ENCODE measurements at regions not wholly inside any gene's neighbourhood (a gene's known extent, or its start where the extent isn't known, plus 50 kb on each side); places are given as distances from the start of the nearest gene placed in this dataset.

DNA sequence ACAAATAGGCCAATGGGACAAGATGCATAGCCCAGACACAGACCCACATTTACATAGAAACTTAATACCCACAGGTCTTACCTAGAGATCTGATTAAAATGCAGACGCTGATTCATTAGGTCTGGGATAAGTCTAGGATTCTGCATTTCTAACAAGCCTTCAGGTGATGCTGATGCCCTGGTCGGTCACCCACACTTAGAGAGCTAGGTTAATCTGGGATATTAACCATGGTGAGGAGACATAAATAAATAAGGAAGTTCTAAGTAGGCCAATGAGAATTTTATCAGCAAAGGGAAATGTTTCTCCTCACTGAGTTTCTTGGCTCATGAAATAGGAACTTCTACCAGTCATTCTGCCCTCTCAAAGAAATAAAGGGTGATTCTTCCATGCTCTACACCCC, 120.1 kb downstream of the BMP4 start:
- ChIA-PET CTCF (no interaction called here), POLR2A (no interaction called here)
- no peak for DNase-seq (ENCODE audit: low read depth in 1 of 2, low spot score in 1 of 2)
- FAIRE-seq: no peak
- Histone ChIP-seq H3K9me3 (no peaks in the 10 kb centered on the region), H3K4me1 (peaks cover 19% of the 10 kb centered on the region), H3K27ac (no peak overlapping the region), H3K4me2 (no peak overlapping the region), H3K4me3 (no peak overlapping the region)
- no peak for ATAC-seq
- 75% methylated on average over 2 of the region's 2 CpGs for WGBS (ENCODE audit: missing lambda C conversion rate)
- TF ChIP-seq HOXA7 (CRISPR knock-in tag; IDR thresholded peaks at IDR 0.05): no peak
- TF ChIP-seq, protein P1, sequence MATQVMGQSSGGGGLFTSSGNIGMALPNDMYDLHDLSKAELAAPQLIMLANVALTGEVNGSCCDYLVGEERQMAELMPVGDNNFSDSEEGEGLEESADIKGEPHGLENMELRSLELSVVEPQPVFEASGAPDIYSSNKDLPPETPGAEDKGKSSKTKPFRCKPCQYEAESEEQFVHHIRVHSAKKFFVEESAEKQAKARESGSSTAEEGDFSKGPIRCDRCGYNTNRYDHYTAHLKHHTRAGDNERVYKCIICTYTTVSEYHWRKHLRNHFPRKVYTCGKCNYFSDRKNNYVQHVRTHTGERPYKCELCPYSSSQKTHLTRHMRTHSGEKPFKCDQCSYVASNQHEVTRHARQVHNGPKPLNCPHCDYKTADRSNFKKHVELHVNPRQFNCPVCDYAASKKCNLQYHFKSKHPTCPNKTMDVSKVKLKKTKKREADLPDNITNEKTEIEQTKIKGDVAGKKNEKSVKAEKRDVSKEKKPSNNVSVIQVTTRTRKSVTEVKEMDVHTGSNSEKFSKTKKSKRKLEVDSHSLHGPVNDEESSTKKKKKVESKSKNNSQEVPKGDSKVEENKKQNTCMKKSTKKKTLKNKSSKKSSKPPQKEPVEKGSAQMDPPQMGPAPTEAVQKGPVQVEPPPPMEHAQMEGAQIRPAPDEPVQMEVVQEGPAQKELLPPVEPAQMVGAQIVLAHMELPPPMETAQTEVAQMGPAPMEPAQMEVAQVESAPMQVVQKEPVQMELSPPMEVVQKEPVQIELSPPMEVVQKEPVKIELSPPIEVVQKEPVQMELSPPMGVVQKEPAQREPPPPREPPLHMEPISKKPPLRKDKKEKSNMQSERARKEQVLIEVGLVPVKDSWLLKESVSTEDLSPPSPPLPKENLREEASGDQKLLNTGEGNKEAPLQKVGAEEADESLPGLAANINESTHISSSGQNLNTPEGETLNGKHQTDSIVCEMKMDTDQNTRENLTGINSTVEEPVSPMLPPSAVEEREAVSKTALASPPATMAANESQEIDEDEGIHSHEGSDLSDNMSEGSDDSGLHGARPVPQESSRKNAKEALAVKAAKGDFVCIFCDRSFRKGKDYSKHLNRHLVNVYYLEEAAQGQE (IDR thresholded peaks at IDR 0.05): no peak
- TF ChIP-seq HEYL (CRISPR knock-in tag; IDR thresholded peaks at IDR 0.05): no peak
- no peak for TF ChIP-seq GATA3 (IDR thresholded peaks at IDR 0.05; ENCODE audit: borderline replicate concordance)

DNA sequence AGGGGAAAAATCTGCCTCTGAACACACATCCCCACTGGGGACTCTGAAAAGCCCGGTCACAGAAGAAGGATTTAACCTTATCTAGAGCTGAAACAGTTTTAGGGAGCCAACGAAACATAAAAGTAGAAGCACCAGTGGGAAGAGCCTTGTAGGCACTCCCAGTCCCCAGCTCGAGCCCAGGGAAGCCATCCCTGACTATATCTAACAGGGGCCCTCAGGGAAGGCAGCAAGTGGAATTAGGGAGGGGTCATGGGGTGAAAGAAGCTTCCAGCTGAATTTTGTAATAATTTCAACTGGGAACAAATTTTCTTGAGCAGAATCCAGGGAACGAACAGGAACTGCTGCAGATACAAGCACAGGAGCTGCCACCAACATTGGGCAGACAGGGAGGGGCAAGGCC, 127.8 kb downstream of the BMP4 start:
- Histone ChIP-seq H3K4me1 (no peaks in the 10 kb centered on the region), H3K27ac (no peak overlapping the region), H3K4me3 (no peak overlapping the region), H3K9me3 (no peaks in the 10 kb centered on the region), H3K4me2 (no peak overlapping the region)
- no peak for TF ChIP-seq HEYL (CRISPR knock-in tag; IDR thresholded peaks at IDR 0.05)
- TF ChIP-seq MYC (IDR thresholded peaks at IDR 0.05; ENCODE audit: borderline replicate concordance, low read length): no peak
- no peak for TF ChIP-seq NPAS2 (CRISPR knock-in tag; IDR thresholded peaks at IDR 0.05; ENCODE audit: borderline replicate concordance)
- TF ChIP-seq, protein P2, sequence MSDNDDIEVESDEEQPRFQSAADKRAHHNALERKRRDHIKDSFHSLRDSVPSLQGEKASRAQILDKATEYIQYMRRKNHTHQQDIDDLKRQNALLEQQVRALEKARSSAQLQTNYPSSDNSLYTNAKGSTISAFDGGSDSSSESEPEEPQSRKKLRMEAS (IDR thresholded peaks at IDR 0.05): no peak
- TF ChIP-seq ESRRA (IDR thresholded peaks at IDR 0.05; ENCODE audit: borderline replicate concordance, low read length): no peak
- no peak for TF ChIP-seq HOXB5 (CRISPR knock-in tag; IDR thresholded peaks at IDR 0.05)
- TF ChIP-seq CBX8 (IDR thresholded peaks at IDR 0.05): no peak
- TF ChIP-seq, protein P3, sequence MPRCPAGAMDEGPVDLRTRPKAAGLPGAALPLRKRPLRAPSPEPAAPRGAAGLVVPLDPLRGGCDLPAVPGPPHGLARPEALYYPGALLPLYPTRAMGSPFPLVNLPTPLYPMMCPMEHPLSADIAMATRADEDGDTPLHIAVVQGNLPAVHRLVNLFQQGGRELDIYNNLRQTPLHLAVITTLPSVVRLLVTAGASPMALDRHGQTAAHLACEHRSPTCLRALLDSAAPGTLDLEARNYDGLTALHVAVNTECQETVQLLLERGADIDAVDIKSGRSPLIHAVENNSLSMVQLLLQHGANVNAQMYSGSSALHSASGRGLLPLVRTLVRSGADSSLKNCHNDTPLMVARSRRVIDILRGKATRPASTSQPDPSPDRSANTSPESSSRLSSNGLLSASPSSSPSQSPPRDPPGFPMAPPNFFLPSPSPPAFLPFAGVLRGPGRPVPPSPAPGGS (IDR thresholded peaks at IDR 0.05): no peak
- TF ChIP-seq, protein P4, sequence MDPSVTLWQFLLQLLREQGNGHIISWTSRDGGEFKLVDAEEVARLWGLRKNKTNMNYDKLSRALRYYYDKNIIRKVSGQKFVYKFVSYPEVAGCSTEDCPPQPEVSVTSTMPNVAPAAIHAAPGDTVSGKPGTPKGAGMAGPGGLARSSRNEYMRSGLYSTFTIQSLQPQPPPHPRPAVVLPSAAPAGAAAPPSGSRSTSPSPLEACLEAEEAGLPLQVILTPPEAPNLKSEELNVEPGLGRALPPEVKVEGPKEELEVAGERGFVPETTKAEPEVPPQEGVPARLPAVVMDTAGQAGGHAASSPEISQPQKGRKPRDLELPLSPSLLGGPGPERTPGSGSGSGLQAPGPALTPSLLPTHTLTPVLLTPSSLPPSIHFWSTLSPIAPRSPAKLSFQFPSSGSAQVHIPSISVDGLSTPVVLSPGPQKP (IDR thresholded peaks at IDR 0.05; ENCODE audit: low read depth, low read length): no peak
- no peak for TF ChIP-seq KDM1A (IDR thresholded peaks at IDR 0.05; ENCODE audit: low read depth)
- TF ChIP-seq, protein P5, sequence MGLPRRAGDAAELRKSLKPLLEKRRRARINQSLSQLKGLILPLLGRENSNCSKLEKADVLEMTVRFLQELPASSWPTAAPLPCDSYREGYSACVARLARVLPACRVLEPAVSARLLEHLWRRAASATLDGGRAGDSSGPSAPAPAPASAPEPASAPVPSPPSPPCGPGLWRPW (IDR thresholded peaks at IDR 0.05): no peak
- no peak for TF ChIP-seq FOSL2 (IDR thresholded peaks at IDR 0.05)
- TF ChIP-seq FOSL2 (CRISPR knock-in tag; IDR thresholded peaks at IDR 0.05): no peak
- TF ChIP-seq SREBF2 (IDR thresholded peaks at IDR 0.05): no peak
- TF ChIP-seq NFE2L2 (conservative IDR thresholded peaks at IDR 0.05; ENCODE audit: low read length): no peak
- no peak for TF ChIP-seq RAD21 (conservative IDR thresholded peaks at IDR 0.05 in 1 of 2, IDR thresholded peaks at IDR 0.05 in 1 of 2)
- TF ChIP-seq MAFK (IDR thresholded peaks at IDR 0.05; ENCODE audit: partially characterized antibody): no peak
- no peak for TF ChIP-seq HOXA7 (CRISPR knock-in tag; IDR thresholded peaks at IDR 0.05)
- ChIA-PET POLR2A (no interaction called here), CTCF (no interaction called here)
- 54% methylated on average over 4 of the region's 4 CpGs for WGBS (ENCODE audit: missing lambda C conversion rate)
- no peak for DNase-seq (ENCODE audit: low read depth in 1 of 2, low spot score in 1 of 2)
- no peak for FAIRE-seq
- no peak for ATAC-seq

Data from A549 (cell line).